ENCODE measurements at regions not wholly inside any gene's neighbourhood (a gene's known extent, or its start where the extent isn't known, plus 50 kb on each side); places are given as distances from the start of the nearest gene placed in this dataset.

GRCh38 chr13:34577051-34577450 lies 365.0 kb upstream of the NBEA start:
- H3K27me3 ChIP-seq (ENCODE audit: control insufficient read depth in 4 of 4, insufficient read depth in 4 of 4, low read length in 3 of 4): no peaks in the 10 kb centered on the region
- H3K4me1 ChIP-seq (ENCODE audit: control insufficient read depth in 4 of 4, insufficient read depth in 4 of 4, low read length in 3 of 4): no peaks in the 10 kb centered on the region
- no peak overlapping the region for H3K27ac ChIP-seq (ENCODE audit: low read depth in 1 of 2, low read length in 2 of 2)
- DNase-seq (ENCODE audit: low spot score): no peak
- TF ChIP-seq NR2F2 (IDR thresholded peaks at IDR 0.05) (no peak), TAF1 (conservative IDR thresholded peaks at IDR 0.05) (no peak), ATF3 (IDR thresholded peaks at IDR 0.05) (no peak), MAX (IDR thresholded peaks at IDR 0.05) (no peak), FOXA1 (IDR thresholded peaks at IDR 0.05) (no peak), FOXA2 (IDR thresholded peaks at IDR 0.05) (no peak), RAD21 (IDR thresholded peaks at IDR 0.05) (no peak)
- TF ChIP-seq, protein P1, sequence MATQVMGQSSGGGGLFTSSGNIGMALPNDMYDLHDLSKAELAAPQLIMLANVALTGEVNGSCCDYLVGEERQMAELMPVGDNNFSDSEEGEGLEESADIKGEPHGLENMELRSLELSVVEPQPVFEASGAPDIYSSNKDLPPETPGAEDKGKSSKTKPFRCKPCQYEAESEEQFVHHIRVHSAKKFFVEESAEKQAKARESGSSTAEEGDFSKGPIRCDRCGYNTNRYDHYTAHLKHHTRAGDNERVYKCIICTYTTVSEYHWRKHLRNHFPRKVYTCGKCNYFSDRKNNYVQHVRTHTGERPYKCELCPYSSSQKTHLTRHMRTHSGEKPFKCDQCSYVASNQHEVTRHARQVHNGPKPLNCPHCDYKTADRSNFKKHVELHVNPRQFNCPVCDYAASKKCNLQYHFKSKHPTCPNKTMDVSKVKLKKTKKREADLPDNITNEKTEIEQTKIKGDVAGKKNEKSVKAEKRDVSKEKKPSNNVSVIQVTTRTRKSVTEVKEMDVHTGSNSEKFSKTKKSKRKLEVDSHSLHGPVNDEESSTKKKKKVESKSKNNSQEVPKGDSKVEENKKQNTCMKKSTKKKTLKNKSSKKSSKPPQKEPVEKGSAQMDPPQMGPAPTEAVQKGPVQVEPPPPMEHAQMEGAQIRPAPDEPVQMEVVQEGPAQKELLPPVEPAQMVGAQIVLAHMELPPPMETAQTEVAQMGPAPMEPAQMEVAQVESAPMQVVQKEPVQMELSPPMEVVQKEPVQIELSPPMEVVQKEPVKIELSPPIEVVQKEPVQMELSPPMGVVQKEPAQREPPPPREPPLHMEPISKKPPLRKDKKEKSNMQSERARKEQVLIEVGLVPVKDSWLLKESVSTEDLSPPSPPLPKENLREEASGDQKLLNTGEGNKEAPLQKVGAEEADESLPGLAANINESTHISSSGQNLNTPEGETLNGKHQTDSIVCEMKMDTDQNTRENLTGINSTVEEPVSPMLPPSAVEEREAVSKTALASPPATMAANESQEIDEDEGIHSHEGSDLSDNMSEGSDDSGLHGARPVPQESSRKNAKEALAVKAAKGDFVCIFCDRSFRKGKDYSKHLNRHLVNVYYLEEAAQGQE (IDR thresholded peaks at IDR 0.05): no peak
- TF ChIP-seq, protein P2, sequence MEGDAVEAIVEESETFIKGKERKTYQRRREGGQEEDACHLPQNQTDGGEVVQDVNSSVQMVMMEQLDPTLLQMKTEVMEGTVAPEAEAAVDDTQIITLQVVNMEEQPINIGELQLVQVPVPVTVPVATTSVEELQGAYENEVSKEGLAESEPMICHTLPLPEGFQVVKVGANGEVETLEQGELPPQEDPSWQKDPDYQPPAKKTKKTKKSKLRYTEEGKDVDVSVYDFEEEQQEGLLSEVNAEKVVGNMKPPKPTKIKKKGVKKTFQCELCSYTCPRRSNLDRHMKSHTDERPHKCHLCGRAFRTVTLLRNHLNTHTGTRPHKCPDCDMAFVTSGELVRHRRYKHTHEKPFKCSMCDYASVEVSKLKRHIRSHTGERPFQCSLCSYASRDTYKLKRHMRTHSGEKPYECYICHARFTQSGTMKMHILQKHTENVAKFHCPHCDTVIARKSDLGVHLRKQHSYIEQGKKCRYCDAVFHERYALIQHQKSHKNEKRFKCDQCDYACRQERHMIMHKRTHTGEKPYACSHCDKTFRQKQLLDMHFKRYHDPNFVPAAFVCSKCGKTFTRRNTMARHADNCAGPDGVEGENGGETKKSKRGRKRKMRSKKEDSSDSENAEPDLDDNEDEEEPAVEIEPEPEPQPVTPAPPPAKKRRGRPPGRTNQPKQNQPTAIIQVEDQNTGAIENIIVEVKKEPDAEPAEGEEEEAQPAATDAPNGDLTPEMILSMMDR (IDR thresholded peaks at IDR 0.05; ENCODE audit: low read depth, low read length, missing input control): no peak
- no peak overlapping the region for H3K9ac ChIP-seq (ENCODE audit: low read depth in 1 of 2, low read length in 2 of 2)
- H3K4me3 ChIP-seq (ENCODE audit: low read depth in 1 of 3, low read length in 3 of 3): no peak overlapping the region
- no peaks in the 10 kb centered on the region for H3K36me3 ChIP-seq (ENCODE audit: control insufficient read depth in 4 of 4, insufficient read depth in 3 of 4, low read depth in 1 of 4, low read length in 3 of 4)
- H3K9me3 ChIP-seq (ENCODE audit: control insufficient read depth in 4 of 4, low read length in 3 of 4): no peaks in the 10 kb centered on the region
- 82% methylated on average over 1 of the region's 1 CpG for WGBS

- no peaks in the 10 kb centered on the region for H3K4me1 ChIP-seq (ENCODE audit: control insufficient read depth in 4 of 4, insufficient read depth in 4 of 4, low read length in 3 of 4)
- H3K27ac ChIP-seq (ENCODE audit: low read depth in 1 of 2, low read length in 2 of 2): no peak overlapping the region
- no peaks in the 10 kb centered on the region for H3K9me3 ChIP-seq (ENCODE audit: control insufficient read depth in 4 of 4, low read length in 3 of 4)
- no peaks in the 10 kb centered on the region for H3K36me3 ChIP-seq (ENCODE audit: control insufficient read depth in 4 of 4, insufficient read depth in 3 of 4, low read depth in 1 of 4, low read length in 3 of 4)
- H3K9ac ChIP-seq (ENCODE audit: low read depth in 1 of 2, low read length in 2 of 2): no peak overlapping the region
- H3K4me3 ChIP-seq (ENCODE audit: low read depth in 1 of 3, low read length in 3 of 3): no peak overlapping the region
- 71% methylated on average over 1 of the region's 1 CpG for WGBS
- DNase-seq (ENCODE audit: low spot score): no peak
- H3K27me3 ChIP-seq (ENCODE audit: control insufficient read depth in 4 of 4, insufficient read depth in 4 of 4, low read length in 3 of 4): no peaks in the 10 kb centered on the region
- no peak for TF ChIP-seq GABPA (IDR thresholded peaks at IDR 0.05 in 1 of 2, conservative IDR thresholded peaks at IDR 0.05 in 1 of 2)
- TF ChIP-seq TAF1 (conservative IDR thresholded peaks at IDR 0.05): no peak
- no peak for TF ChIP-seq HNF4G (IDR thresholded peaks at IDR 0.05)
- no peak for TF ChIP-seq JUND (IDR thresholded peaks at IDR 0.05)
- no peak for TF ChIP-seq ATF3 (IDR thresholded peaks at IDR 0.05)
- no peak for TF ChIP-seq NR2F2 (IDR thresholded peaks at IDR 0.05)
- TF ChIP-seq, protein P2 (IDR thresholded peaks at IDR 0.05; ENCODE audit: low read depth, low read length, missing input control): no peak
- TF ChIP-seq, protein P1 (IDR thresholded peaks at IDR 0.05): no peak
- no peak for TF ChIP-seq SP1 (IDR thresholded peaks at IDR 0.05)
- TF ChIP-seq RXRA (IDR thresholded peaks at IDR 0.05): no peak
- no peak for TF ChIP-seq EGR1 (IDR thresholded peaks at IDR 0.05; ENCODE audit: low read depth in 2 of 2)
- no peak for TF ChIP-seq FOXA1 (IDR thresholded peaks at IDR 0.05)
- no peak for TF ChIP-seq RAD21 (IDR thresholded peaks at IDR 0.05)
- TF ChIP-seq YY1 (IDR thresholded peaks at IDR 0.05): no peak
- TF ChIP-seq MAX (IDR thresholded peaks at IDR 0.05): no peak
- TF ChIP-seq ZBTB33 (IDR thresholded peaks at IDR 0.05): no peak
- TF ChIP-seq FOXA2 (IDR thresholded peaks at IDR 0.05): no peak
Measured at GRCh38 chr13:34578471-34578870, 363.6 kb upstream of the NBEA start.

Measured in liver (tissue), 8 donors.